ENCODE measurements at regions not wholly inside any gene's neighbourhood (a gene's known extent, or its start where the extent isn't known, plus 50 kb on each side); places are given as distances from the start of the nearest gene placed in this dataset.

GRCh38 chr1:182293119-182293589 is 98.4 kb downstream of the GLUL start:
- DNase-seq (ENCODE audit: low read depth, low spot score) = no peak

- DNase-seq (ENCODE audit: low read depth, low spot score) = no peak
Observed at GRCh38 chr1:182292193-182292741, 99.3 kb downstream of the GLUL start.

GRCh38 chr1:182291584-182292192 is 99.9 kb downstream of the GLUL start:
- DNase-seq (ENCODE audit: low read depth, low spot score) = no peak

- no peak for DNase-seq (ENCODE audit: low read depth, low spot score)
Observed at GRCh38 chr1:182288749-182289604, 102.6 kb downstream of the GLUL start.

- DNase-seq (ENCODE audit: low read depth, low spot score) = no peak
Observed at GRCh38 chr1:182286761-182287160, 104.8 kb downstream of the GLUL start.

GRCh38 chr1:182283746-182284544 is 107.6 kb downstream of the GLUL start:
- no peak for DNase-seq (ENCODE audit: low read depth, low spot score)

- DNase-seq (ENCODE audit: low read depth, low spot score) = no peak
Observed at GRCh38 chr1:182281541-182281940, 110.0 kb downstream of the GLUL start.

- DNase-seq (ENCODE audit: low read depth, low spot score) = no peak
Observed at GRCh38 chr1:182280504-182280900, 111.1 kb downstream of the GLUL start.

- no peak for DNase-seq (ENCODE audit: low read depth, low spot score)
Observed at GRCh38 chr1:182279724-182280503, 111.7 kb downstream of the GLUL start.

GRCh38 chr1:182279302-182279701 is 112.3 kb downstream of the GLUL start:
- DNase-seq (ENCODE audit: low read depth, low spot score) = no peak

GRCh38 chr1:182278144-182279054 is 113.2 kb downstream of the GLUL start:
- DNase-seq (ENCODE audit: low read depth, low spot score) = no peak

- DNase-seq (ENCODE audit: low read depth, low spot score) = no peak
Observed at GRCh38 chr1:182275271-182275670, 116.3 kb downstream of the GLUL start.

- DNase-seq (ENCODE audit: low read depth, low spot score) = no peak
Observed at GRCh38 chr1:182274618-182275017, 117.0 kb downstream of the GLUL start.

- DNase-seq (ENCODE audit: low read depth, low spot score) = no peak
Observed at GRCh38 chr1:182270731-182271130, 120.9 kb downstream of the GLUL start.

GRCh38 chr1:182269097-182269496 is 122.5 kb downstream of the GLUL start:
- DNase-seq (ENCODE audit: low read depth, low spot score) = no peak

- no peak for DNase-seq (ENCODE audit: low read depth, low spot score)
Observed at GRCh38 chr1:182268669-182269068, 122.9 kb downstream of the GLUL start.

- no peak for DNase-seq (ENCODE audit: low read depth, low spot score)
Observed at GRCh38 chr1:182264185-182264584, 127.4 kb downstream of the GLUL start.

GRCh38 chr1:182263706-182264105 is 127.9 kb downstream of the GLUL start:
- no peak for DNase-seq (ENCODE audit: low read depth, low spot score)

GRCh38 chr1:182262425-182262824 is 129.2 kb downstream of the GLUL start:
- no peak for DNase-seq (ENCODE audit: low read depth, low spot score)

- DNase-seq (ENCODE audit: low read depth, low spot score) = no peak
Observed at GRCh38 chr1:182261655-182262054, 129.9 kb downstream of the GLUL start.
